ENCODE measurements at regions not wholly inside any gene's neighbourhood (a gene's known extent, or its start where the extent isn't known, plus 50 kb on each side); places are given as distances from the start of the nearest gene placed in this dataset.

GRCh38 chr1:96333522-96334235, 387.9 kb upstream of the PTBP2 start:
- DNase-seq: no peak

- DNase-seq: no peak
Observed at GRCh38 chr1:96334236-96334557, 387.4 kb upstream of the PTBP2 start.

- no peak for DNase-seq
Observed at GRCh38 chr1:96338622-96339021, 383.0 kb upstream of the PTBP2 start.

- DNase-seq: no peak
Observed at GRCh38 chr1:96340686-96341085, 380.9 kb upstream of the PTBP2 start.

GRCh38 chr1:96346719-96347118, 374.9 kb upstream of the PTBP2 start:
- DNase-seq: peak in 1 of 3 experiments; percentile 32

GRCh38 chr1:96349896-96350295, 371.7 kb upstream of the PTBP2 start:
- DNase-seq: no peak

- DNase-seq: no peak
Observed at GRCh38 chr1:96352733-96353132, 368.9 kb upstream of the PTBP2 start.

GRCh38 chr1:96355521-96355920, 366.1 kb upstream of the PTBP2 start:
- DNase-seq: no peak

- DNase-seq: no peak
Observed at GRCh38 chr1:96355961-96356360, 365.6 kb upstream of the PTBP2 start.

GRCh38 chr1:96357141-96357765, 364.3 kb upstream of the PTBP2 start:
- no peak for DNase-seq

GRCh38 chr1:96358057-96358456, 363.5 kb upstream of the PTBP2 start:
- DNase-seq: no peak

GRCh38 chr1:96360036-96360795, 361.4 kb upstream of the PTBP2 start:
- no peak for DNase-seq

- DNase-seq: no peak
Observed at GRCh38 chr1:96361271-96361856, 360.2 kb upstream of the PTBP2 start.

- no peak for DNase-seq
Observed at GRCh38 chr1:96361961-96362360, 359.6 kb upstream of the PTBP2 start.

GRCh38 chr1:96362623-96363022, 359.0 kb upstream of the PTBP2 start:
- DNase-seq: no peak

GRCh38 chr1:96363826-96364225, 357.8 kb upstream of the PTBP2 start:
- DNase-seq: no peak

GRCh38 chr1:96364576-96364975, 357.0 kb upstream of the PTBP2 start:
- DNase-seq: no peak

- DNase-seq: no peak
Observed at GRCh38 chr1:96365076-96365475, 356.5 kb upstream of the PTBP2 start.

GRCh38 chr1:96365596-96366390, 355.8 kb upstream of the PTBP2 start:
- DNase-seq: no peak

- DNase-seq: no peak
Observed at GRCh38 chr1:96366516-96366915, 355.1 kb upstream of the PTBP2 start.

GRCh38 chr1:96367791-96368190, 353.8 kb upstream of the PTBP2 start:
- DNase-seq: no peak

- no peak for DNase-seq
Observed at GRCh38 chr1:96370757-96371156, 350.8 kb upstream of the PTBP2 start.

GRCh38 chr1:96372881-96373280, 348.7 kb upstream of the PTBP2 start:
- no peak for DNase-seq
